Spleen (tissue), 11 donors: ENCODE measurements at regions not wholly inside any gene's neighbourhood (a gene's known extent, or its start where the extent isn't known, plus 50 kb on each side); places are given as distances from the start of the nearest gene placed in this dataset.
"Not testable (repeated sequence)": the region's sequence is repeated elsewhere in the genome, so short reads cannot be mapped to it uniquely, and the experiment has no call there.

ENCODE experiments used
- DNase-seq: peaks from one replicate; pipeline ENCODE4 v3.0.0-alpha.2; 2020
- H3K27ac ChIP-seq, 8 donors: fragments of 200-600 bp; sonication (generic) in 7 of 8; 1 replicate in 4 of 8; 2 replicates in 4 of 8; pipeline versions ENCODE4 v1.5.0 to v1.8.0; 2016 to 2021; ENCODE audit warnings: inconsistent platforms in 4 of 8, mild to moderate bottlenecking in 4 of 8, moderate library complexity in 1 of 8
- H3K27me3 ChIP-seq, 7 donors: fragments of 200-600 bp; sonication (generic) in 6 of 7; replicated peaks in 1 of 7; 1 replicate in 4 of 7; 2 replicates in 3 of 7; pipeline versions ENCODE4 v1.5.0 to v1.8.0; 2016 to 2021; ENCODE audit warnings: inconsistent platforms in 3 of 7, mild to moderate bottlenecking in 1 of 7
- H3K36me3 ChIP-seq, 6 donors: fragments of 200-600 bp; sonication (generic) in 5 of 6; 1 replicate in 4 of 6; 2 replicates in 2 of 6; pipeline versions ENCODE4 v1.5.0 to v1.8.0; 2016 to 2021; ENCODE audit warnings: inconsistent platforms in 2 of 6
- H3K4me1 ChIP-seq, 6 donors: fragments of 200-600 bp; sonication (generic) in 5 of 6; 1 replicate in 3 of 6; 2 replicates in 3 of 6; pipeline versions ENCODE4 v1.5.0 to v1.8.0; 2016 to 2021; ENCODE audit warnings: inconsistent platforms in 3 of 6
- H3K4me3 ChIP-seq, 8 donors: fragments of 200-600 bp; sonication (generic) in 7 of 8; 1 replicate in 4 of 8; 2 replicates in 4 of 8; pipeline versions ENCODE4 v1.5.0 to v1.8.0; 2016 to 2021; ENCODE audit warnings: inconsistent platforms in 4 of 8, mild to moderate bottlenecking in 4 of 8, moderate library complexity in 2 of 8
- H3K9me3 ChIP-seq, 8 donors: fragments of 200-600 bp; sonication (generic) in 7 of 8; 1 replicate in 4 of 8; 2 replicates in 4 of 8; pipeline versions ENCODE4 v1.5.0 to v1.8.0; 2016 to 2021; ENCODE audit warnings: inconsistent platforms in 4 of 8
- POLR2A ChIP-seq, 3 donors: fragments of 450-650 bp; IDR thresholded peaks; one replicate each; pipeline ENCODE4 v1.5.1; 2017; ENCODE audit warnings: antibody characterized with exemption in 3 of 3, mild to moderate bottlenecking in 1 of 3
- POLR2AphosphoS5 ChIP-seq, 3 donors: sonication (generic); formaldehyde crosslinking; IDR thresholded peaks; one replicate each; pipeline ENCODE4 v1.5.1; 2017; ENCODE audit warnings: antibody characterized with exemption in 3 of 3
- WGBS, 5 donors: extraction: QIAGEN DNeasy Blood & Tissue Kit in 3 of 5; methylation state at CpG; one replicate each; pipeline versions ENCODE4 v1.1.5 to v1.1.7; 2013 to 2018; 5-methylcytosine and 5-hydroxymethylcytosine counted together
- intact Hi-C: fragments of 100-400 bp; cut with DNase I; formaldehyde crosslinking; loops from one replicate; pipeline ENCODE4 v1.15.0; 2023; ENCODE audit warnings: low total_unique reads
- TF ChIP-seq, protein P1 (sequence below), 11 experiments: fragments of 200-600 bp in 7 of 11; fragments of 450-650 bp in 4 of 11; sonication (generic) in 4 of 11; IDR thresholded peaks in 8 of 11; conservative IDR thresholded peaks in 3 of 11; 1 replicate in 7 of 11; 2 replicates in 4 of 11; pipeline versions ENCODE4 v1.4.0 to v1.8.0; 2016 to 2021; ENCODE audit warnings: antibody characterized with exemption in 11 of 11, inconsistent platforms in 4 of 11, mild to moderate bottlenecking in 1 of 11
- donor health status: healthy with polysubstance abuse.
- donor health status: DM: no; HTN: no; CAD: no; lungs with moderate emphysema.
- donor health status: DM: no; HTN: no; CAD: no.
- donor health status: Bipolar disorder and iron deficiency.
- donor health status: healthy.
- donor health status: DM: no; HTN: no; CAD: no.
- donor health status: DM: yes; HTN: yes; CAD: no.

DNA sequence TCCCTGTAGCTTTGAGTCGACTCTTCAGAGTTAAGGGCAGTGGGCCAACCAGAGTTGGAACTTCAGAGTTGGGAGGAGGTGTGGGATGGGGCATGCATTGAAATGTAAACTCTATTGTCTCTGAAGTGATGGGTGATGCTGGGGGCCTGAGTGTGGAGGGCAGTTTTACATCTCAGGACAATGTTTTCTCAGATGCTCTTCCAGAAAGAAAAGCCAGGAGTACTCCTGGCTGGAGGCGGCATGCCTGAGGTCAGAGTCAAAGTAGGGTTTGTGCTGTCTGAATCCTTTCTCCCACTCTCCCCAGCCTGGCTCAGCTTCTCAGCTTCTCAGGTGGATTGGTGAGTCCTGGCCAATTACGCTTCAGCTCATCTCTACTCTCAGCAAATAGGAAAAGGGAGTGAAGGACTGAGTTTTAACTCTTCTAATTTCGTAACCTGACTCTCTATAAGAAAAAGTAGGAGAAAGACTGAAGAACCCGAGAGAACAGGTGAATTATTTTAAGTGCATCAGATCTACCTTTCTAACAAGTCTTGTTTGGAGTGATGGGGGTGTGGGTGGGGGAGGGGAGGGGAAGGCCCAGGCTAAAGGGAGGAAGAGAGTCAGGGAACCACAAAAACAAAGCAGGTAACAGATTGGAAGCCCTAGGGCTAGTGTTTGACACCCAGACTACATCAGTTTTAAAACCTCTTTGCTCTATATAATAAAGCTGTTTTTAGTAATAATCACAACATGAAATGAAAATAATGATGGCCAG, 107.5 kb upstream of the PELI1 start:
- Histone ChIP-seq H3K4me3 (no peak overlapping the region), H3K27me3 (no peaks in the 10 kb centered on the region), H3K4me1 (no peaks in the 10 kb centered on the region), H3K9me3 (no peaks in the 10 kb centered on the region), H3K27ac (no peak overlapping the region), H3K36me3 (no peaks in the 10 kb centered on the region)
- no peak for DNase-seq
- WGBS, 5 donors = 81 to 89% (median 84%) methylated on average over 5 of the region's 5 CpGs
- intact Hi-C loops = no loop called here
- no peak for TF ChIP-seq POLR2A (IDR thresholded peaks at IDR 0.05)
- TF ChIP-seq, protein P1, sequence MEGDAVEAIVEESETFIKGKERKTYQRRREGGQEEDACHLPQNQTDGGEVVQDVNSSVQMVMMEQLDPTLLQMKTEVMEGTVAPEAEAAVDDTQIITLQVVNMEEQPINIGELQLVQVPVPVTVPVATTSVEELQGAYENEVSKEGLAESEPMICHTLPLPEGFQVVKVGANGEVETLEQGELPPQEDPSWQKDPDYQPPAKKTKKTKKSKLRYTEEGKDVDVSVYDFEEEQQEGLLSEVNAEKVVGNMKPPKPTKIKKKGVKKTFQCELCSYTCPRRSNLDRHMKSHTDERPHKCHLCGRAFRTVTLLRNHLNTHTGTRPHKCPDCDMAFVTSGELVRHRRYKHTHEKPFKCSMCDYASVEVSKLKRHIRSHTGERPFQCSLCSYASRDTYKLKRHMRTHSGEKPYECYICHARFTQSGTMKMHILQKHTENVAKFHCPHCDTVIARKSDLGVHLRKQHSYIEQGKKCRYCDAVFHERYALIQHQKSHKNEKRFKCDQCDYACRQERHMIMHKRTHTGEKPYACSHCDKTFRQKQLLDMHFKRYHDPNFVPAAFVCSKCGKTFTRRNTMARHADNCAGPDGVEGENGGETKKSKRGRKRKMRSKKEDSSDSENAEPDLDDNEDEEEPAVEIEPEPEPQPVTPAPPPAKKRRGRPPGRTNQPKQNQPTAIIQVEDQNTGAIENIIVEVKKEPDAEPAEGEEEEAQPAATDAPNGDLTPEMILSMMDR (IDR thresholded peaks at IDR 0.05 in 8 of 11, conservative IDR thresholded peaks at IDR 0.05 in 3 of 11) = no peak
- no peak for TF ChIP-seq POLR2AphosphoS5 (IDR thresholded peaks at IDR 0.05)

DNA sequence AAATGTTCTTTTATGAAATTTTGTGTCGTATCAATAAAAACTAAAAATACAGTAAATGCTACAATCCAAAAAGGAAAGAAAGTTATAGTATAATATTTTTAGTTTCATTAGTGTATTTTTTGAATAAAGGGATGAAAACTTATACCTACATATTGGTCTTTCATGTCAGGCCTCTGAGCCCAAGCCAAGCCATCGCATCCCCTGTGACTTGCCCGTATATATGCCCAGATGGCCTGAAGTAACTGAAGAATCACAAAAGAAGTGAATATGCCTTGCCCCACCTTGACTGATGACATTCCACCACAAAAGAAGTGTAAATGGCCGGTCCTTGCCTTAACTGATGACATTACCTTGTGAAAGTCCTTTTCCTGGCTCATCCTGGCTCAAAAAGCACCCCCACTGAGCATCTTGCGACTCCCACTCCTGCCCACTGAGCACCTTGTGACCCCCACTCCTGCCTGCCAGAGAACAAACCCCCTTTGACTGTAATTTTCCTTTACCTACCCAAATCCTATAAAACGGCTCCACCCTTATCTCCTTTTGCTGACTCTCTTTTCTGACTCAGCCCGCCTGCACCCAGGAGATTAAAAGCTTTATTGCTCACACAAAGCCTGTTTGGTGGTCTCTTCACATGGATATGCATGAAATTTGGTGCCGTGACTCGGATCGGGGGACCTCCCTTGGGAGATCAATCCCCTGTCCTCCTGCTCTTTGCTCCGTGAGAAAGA, 108.2 kb upstream of the PELI1 start:
- H3K27ac ChIP-seq, H3K27me3 ChIP-seq, intact Hi-C loops, H3K9me3 ChIP-seq, H3K36me3 ChIP-seq, DNase-seq, H3K4me3 ChIP-seq, H3K4me1 ChIP-seq: not testable (repeated sequence)
- WGBS, 5 donors = 92 to 97% (median 95%) methylated on average over 9 to 11 of the region's 11 CpGs

DNA sequence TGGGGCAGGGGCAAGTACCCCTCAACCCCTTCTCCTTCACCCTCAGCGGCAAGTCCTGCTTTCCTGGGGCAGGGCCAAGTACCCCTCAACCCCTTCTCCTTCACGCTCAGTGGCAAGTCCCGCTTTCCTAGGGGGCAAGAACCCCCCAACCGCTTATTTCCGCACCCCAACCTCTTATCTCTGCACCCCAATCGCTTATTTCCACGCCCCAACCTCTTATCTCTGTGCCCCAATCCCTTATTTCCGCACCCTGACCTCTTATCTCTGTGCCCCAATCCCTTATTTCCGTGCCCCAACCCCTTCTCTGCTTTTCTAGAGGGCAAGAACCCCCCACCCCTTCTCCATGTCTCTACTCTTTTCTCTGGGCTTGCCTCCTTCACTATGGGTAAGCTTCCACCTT, 109.2 kb upstream of the PELI1 start:
- intact Hi-C loops, H3K27me3 ChIP-seq, H3K9me3 ChIP-seq, DNase-seq, H3K36me3 ChIP-seq, H3K27ac ChIP-seq, H3K4me3 ChIP-seq: not testable (repeated sequence)
- peaks cover 0 to 11% (median 0%) of the 10 kb centered on the region in 6 donors for H3K4me1 ChIP-seq
- WGBS, 5 donors = 86 to 97% (median 91%) methylated on average over 6 to 9 of the region's 9 CpGs

DNA sequence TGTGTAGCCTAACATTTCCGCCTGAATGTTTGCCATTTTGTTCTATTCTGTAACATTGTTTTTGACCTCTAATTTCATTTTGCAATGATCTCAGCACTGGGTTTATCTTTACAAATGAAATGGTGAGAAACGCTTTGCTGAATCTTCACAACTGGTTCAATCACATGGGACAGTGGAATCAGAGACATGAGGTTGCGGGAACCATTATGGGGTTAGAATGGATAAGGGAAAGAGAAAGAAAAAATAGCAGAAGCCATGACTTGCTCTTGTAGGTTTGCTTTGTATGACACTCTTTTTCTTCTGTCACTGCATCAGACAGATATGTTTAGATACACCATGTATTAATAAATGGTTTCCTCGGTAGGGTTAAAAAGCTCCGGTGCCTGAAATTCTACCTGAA, 114.3 kb upstream of the PELI1 start:
- TF ChIP-seq POLR2A (IDR thresholded peaks at IDR 0.05) (no peak), POLR2AphosphoS5 (IDR thresholded peaks at IDR 0.05) (no peak)
- TF ChIP-seq, protein P1 (IDR thresholded peaks at IDR 0.05 in 8 of 11, conservative IDR thresholded peaks at IDR 0.05 in 3 of 11) = no peak

DNA sequence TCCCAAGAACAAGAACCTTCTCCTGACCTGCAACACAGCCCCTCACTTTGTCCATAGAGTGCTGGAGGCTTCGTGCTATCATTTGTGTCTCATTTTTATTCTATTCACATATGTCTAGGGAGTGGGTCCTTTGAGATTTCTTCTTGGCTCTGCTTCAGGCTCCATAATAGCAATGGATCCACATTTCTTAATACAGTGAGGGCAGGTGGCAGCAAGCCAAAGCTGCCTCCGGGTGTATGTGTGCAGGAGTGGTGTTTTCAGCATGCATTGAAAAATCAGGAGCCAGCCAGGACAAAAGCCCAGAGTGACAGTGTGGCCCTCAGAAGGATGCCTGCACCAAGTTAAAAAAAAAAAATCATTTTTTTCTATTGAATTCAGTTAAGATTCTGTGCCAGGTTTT, 115.1 kb upstream of the PELI1 start:
- Histone ChIP-seq H3K4me1 (peaks cover 9 to 66% (median 38%) of the 10 kb centered on the region in 6 donors), H3K4me3 (no peak overlapping the region), H3K27me3 (no peaks in the 10 kb centered on the region), H3K27ac (peak overlapping the region in 5 of 8 donors; percentile 84 to 94 (median 90)), H3K36me3 (no peaks in the 10 kb centered on the region), H3K9me3 (no peaks in the 10 kb centered on the region)
- no peak for DNase-seq
- WGBS, 5 donors = 61 to 81% (median 70%) methylated on average over 2 of the region's 2 CpGs
- intact Hi-C loops = no loop called here
- no peak for TF ChIP-seq POLR2AphosphoS5 (IDR thresholded peaks at IDR 0.05)

More for the DNA sequence above, 114.3 kb upstream of the PELI1 start:
- Histone ChIP-seq H3K9me3 (no peaks in the 10 kb centered on the region), H3K27ac (peak overlapping the region in 1 of 8 donors; percentile 94), H3K27me3 (no peaks in the 10 kb centered on the region), H3K36me3 (no peaks in the 10 kb centered on the region), H3K4me1 (peaks cover 9 to 62% (median 38%) of the 10 kb centered on the region in 6 donors), H3K4me3 (no peak overlapping the region)
- DNase-seq = no peak
- intact Hi-C loops = no loop called here
- WGBS, 5 donors = 96 to 98% (median 97%) methylated on average over 5 of the region's 5 CpGs
